CD14-positive monocyte (primary cell): ENCODE measurements at regions not wholly inside any gene's neighbourhood (a gene's known extent, or its start where the extent isn't known, plus 50 kb on each side); places are given as distances from the start of the nearest gene placed in this dataset.

Source experiments
- DNase-seq, 3 donors: peaks; one replicate each; pipeline ENCODE4 v3.0.0-alpha.2; 2011 to 2022
- H2AFZ ChIP-seq: 2 replicates; pipeline ENCODE4 v1.6.0; 2012; ENCODE audit warnings: mild to moderate bottlenecking, low read depth, low read length, inconsistent platforms; ENCODE audit not compliant: insufficient read depth, poor library complexity, severe bottlenecking
- H3K27ac ChIP-seq, 2 donors: 1 replicate in 1 of 2; 2 replicates in 1 of 2; pipeline ENCODE4 v1.5.1; 2012 to 2013; ENCODE audit warnings: low read length in 2 of 2, control low read depth in 1 of 2, inconsistent platforms in 1 of 2, low read depth in 1 of 2, mild to moderate bottlenecking in 1 of 2
- H3K27me3 ChIP-seq, 2 donors: one replicate each; pipeline versions ENCODE4 v1.6.0 to v1.6.1; 2011 to 2013; ENCODE audit warnings: low read length in 2 of 2; ENCODE audit not compliant: control insufficient read depth in 2 of 2, insufficient read depth in 2 of 2
- H3K36me3 ChIP-seq, 2 donors: replicated peaks in 1 of 2; 1 replicate in 1 of 2; 2 replicates in 1 of 2; pipeline versions ENCODE4 v1.5.1 to v1.6.1; 2012 to 2013; ENCODE audit warnings: low read length in 2 of 2, control low read depth in 1 of 2, inconsistent platforms in 1 of 2, mild to moderate bottlenecking in 1 of 2; ENCODE audit not compliant: insufficient read depth in 2 of 2, control insufficient read depth in 1 of 2
- H3K4me1 ChIP-seq, 2 donors: 1 replicate in 1 of 2; 2 replicates in 1 of 2; pipeline versions ENCODE4 v1.5.1 to v1.6.1; 2012 to 2013; ENCODE audit warnings: low read length in 2 of 2, control low read depth in 1 of 2, inconsistent platforms in 1 of 2, mild to moderate bottlenecking in 1 of 2, moderate library complexity in 1 of 2; ENCODE audit not compliant: insufficient read depth in 2 of 2, control insufficient read depth in 1 of 2
- H3K4me2 ChIP-seq: replicated peaks from 2 replicates; pipeline ENCODE3; 2012; ENCODE audit warnings: low read length, moderate library complexity, mild to moderate bottlenecking; ENCODE audit not compliant: poor library complexity, severe bottlenecking; ENCODE audit errors: extremely low read depth
- H3K4me3 ChIP-seq, 3 experiments: fragments of 200-600 bp in 1 of 3; sonication (generic) in 1 of 3; replicated peaks in 1 of 3; 1 replicate in 2 of 3; 2 replicates in 1 of 3; pipeline ENCODE4 v1.5.1; 2011 to 2013; ENCODE audit warnings: low read length in 3 of 3, mild to moderate bottlenecking in 3 of 3, control low read depth in 2 of 3, low read depth in 2 of 3, inconsistent platforms in 1 of 3, moderate library complexity in 1 of 3
- H3K79me2 ChIP-seq: 2 replicates; pipeline ENCODE4 v1.6.0; 2012; ENCODE audit warnings: mild to moderate bottlenecking, control low read depth, inconsistent platforms, low read length, moderate library complexity; ENCODE audit not compliant: insufficient read depth
- H3K9ac ChIP-seq: 2 replicates; pipeline ENCODE4 v1.6.0; 2017; ENCODE audit warnings: low read length, mild to moderate bottlenecking; ENCODE audit not compliant: insufficient read depth, poor library complexity, severe bottlenecking
- H3K9me3 ChIP-seq, 2 donors: replicated peaks in 1 of 2; 1 replicate in 1 of 2; 2 replicates in 1 of 2; pipeline versions ENCODE4 v1.5.1 to v1.6.1; 2012 to 2013; ENCODE audit warnings: low read length in 2 of 2, control low read depth in 1 of 2; ENCODE audit not compliant: control insufficient read depth in 1 of 2, insufficient read depth in 1 of 2
- H4K20me1 ChIP-seq: 2 replicates; pipeline ENCODE4 v1.6.0; 2012; ENCODE audit warnings: mild to moderate bottlenecking, low read length, control low read depth, moderate library complexity; ENCODE audit not compliant: insufficient read depth
- H3K27ac Mint-ChIP-seq, 7 donors: one replicate each; pipeline ENCODE4 v1.8.0; 2020; ENCODE audit warnings: mild to moderate bottlenecking in 7 of 7, mixed read lengths in 7 of 7, moderate library complexity in 6 of 7, inconsistent platforms in 2 of 7
- H3K27me3 Mint-ChIP-seq, 3 donors: one replicate each; pipeline ENCODE4 v1.8.0; 2021 to 2022; ENCODE audit warnings: low read depth in 3 of 3, mild to moderate bottlenecking in 3 of 3, mixed read lengths in 3 of 3, moderate library complexity in 3 of 3, inconsistent platforms in 1 of 3
- H3K36me3 Mint-ChIP-seq, 2 donors: one replicate each; pipeline ENCODE4 v1.8.0; 2020; ENCODE audit warnings: mixed read lengths in 2 of 2, inconsistent platforms in 1 of 2, mild to moderate bottlenecking in 1 of 2
- H3K4me1 Mint-ChIP-seq: one replicate; pipeline ENCODE4 v1.8.0; 2020; ENCODE audit warnings: mild to moderate bottlenecking, mixed read lengths
- H3K4me3 Mint-ChIP-seq, 2 donors: one replicate each; pipeline ENCODE4 v1.8.0; 2020; ENCODE audit warnings: mild to moderate bottlenecking in 2 of 2, mixed read lengths in 2 of 2, moderate library complexity in 1 of 2
- H3K9me3 Mint-ChIP-seq, 7 donors: one replicate each; pipeline ENCODE4 v1.8.0; 2020 to 2022; ENCODE audit warnings: mixed read lengths in 7 of 7, mild to moderate bottlenecking in 6 of 7, moderate library complexity in 6 of 7, inconsistent platforms in 2 of 7
- WGBS: methylation state at CpG from one replicate; pipeline ENCODE4 v1.1.5; 2013; ENCODE audit warnings: missing lambda C conversion rate; ENCODE audit not compliant: insufficient coverage; 5-methylcytosine and 5-hydroxymethylcytosine counted together
- intact Hi-C, 2 donors: fragments of 100-400 bp; cut with micrococcal nuclease; formaldehyde crosslinking; loops; one replicate each; pipeline versions ENCODE4 v1.15.0 to v1.15.1; 2023
- TF ChIP-seq, protein P1 (sequence below): fragments of 200-600 bp; IDR thresholded peaks from one replicate; pipeline ENCODE4 v1.8.0; 2022; ENCODE audit warnings: antibody characterized with exemption, mild to moderate bottlenecking

DNA sequence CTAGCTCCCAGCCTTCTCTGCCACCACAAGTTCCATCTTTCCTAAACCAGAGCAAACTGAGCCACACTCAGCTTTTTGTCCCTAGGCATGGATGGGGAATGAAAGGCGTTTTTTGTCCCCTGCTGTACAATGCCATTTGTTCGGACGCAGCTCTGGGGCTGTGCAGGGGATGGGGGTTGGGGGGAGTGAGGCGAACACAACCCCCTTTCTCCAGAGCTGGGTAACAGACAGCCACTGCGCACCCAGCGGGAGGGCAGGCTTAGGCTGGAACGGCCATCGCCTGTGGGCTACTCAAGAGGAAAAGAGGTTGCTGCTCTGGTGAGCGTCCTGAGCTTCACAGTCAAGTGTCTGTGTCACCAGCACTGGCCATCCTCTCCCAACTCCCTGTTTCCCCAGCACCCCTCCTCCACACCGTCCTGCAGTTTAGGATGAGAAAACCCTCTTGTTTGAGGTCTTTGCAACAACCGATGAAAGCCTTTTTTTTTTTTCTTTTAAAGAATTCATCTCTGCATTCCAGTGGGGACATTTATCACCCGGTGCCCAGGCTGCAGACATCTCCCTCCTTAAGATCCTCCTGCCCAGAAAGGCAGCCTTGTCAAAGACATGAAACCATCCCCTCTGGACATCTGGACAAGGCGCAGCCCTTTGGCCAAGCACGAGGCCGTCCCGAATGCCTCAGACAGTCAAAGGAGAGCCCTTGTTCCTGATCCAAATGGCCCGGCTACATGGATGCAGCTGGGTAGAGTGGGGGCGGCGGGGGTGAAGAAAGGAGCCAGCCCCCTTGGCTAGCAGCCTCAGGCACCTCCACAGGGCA is 419.6 kb downstream of the BCOR start:
- Histone ChIP-seq H3K36me3 (no peaks in the 10 kb centered on the region), H3K27me3 (no peaks in the 10 kb centered on the region), H3K4me3 (no peak overlapping the region), H3K27ac (no peak overlapping the region), H2AFZ (no peak overlapping the region), H3K9me3 (no peaks in the 10 kb centered on the region), H3K9ac (no peak overlapping the region), H4K20me1 (no peaks in the 10 kb centered on the region), H3K4me1 (no peaks in the 10 kb centered on the region), H3K79me2 (no peaks in the 10 kb centered on the region), H3K4me2 (no peak overlapping the region)
- no peaks in the 10 kb centered on the region for H3K36me3 Mint-ChIP-seq
- TF ChIP-seq, protein P1, sequence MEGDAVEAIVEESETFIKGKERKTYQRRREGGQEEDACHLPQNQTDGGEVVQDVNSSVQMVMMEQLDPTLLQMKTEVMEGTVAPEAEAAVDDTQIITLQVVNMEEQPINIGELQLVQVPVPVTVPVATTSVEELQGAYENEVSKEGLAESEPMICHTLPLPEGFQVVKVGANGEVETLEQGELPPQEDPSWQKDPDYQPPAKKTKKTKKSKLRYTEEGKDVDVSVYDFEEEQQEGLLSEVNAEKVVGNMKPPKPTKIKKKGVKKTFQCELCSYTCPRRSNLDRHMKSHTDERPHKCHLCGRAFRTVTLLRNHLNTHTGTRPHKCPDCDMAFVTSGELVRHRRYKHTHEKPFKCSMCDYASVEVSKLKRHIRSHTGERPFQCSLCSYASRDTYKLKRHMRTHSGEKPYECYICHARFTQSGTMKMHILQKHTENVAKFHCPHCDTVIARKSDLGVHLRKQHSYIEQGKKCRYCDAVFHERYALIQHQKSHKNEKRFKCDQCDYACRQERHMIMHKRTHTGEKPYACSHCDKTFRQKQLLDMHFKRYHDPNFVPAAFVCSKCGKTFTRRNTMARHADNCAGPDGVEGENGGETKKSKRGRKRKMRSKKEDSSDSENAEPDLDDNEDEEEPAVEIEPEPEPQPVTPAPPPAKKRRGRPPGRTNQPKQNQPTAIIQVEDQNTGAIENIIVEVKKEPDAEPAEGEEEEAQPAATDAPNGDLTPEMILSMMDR = no peak
- intact Hi-C loops = no loop called here
- peaks cover 0 to 14% (median 3%) of the 10 kb centered on the region in 3 donors for H3K27me3 Mint-ChIP-seq
- no peaks in the 10 kb centered on the region for H3K4me1 Mint-ChIP-seq
- peaks cover 0 to 10% (median 1%) of the 10 kb centered on the region in 7 donors for H3K9me3 Mint-ChIP-seq
- no peak overlapping the region for H3K27ac Mint-ChIP-seq
- no peak for DNase-seq
- 92% methylated on average over 2 of the region's 19 CpGs for WGBS
- no peak overlapping the region for H3K4me3 Mint-ChIP-seq

DNA sequence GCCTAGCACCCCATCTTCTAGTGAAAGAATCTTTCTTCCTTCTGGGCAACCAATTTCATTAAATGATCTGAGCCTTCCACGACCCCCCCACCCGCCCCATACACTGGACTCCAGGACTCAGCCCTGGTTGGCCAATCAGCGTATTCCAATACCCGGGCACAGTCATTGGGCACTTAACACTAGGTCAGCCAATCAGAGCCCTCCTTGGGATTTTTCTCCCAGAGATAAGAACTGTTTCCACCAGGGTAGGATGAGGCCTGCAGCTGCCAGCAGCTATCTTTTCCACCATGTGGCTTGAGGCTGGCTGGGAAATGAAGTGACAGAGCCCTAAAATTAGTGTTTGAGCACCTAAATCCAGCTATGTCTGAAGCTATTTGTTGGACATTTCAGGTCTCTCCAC is 418.8 kb downstream of the BCOR start:
- Histone ChIP-seq H3K79me2 (no peaks in the 10 kb centered on the region), H4K20me1 (no peaks in the 10 kb centered on the region), H3K4me3 (no peak overlapping the region), H3K9me3 (no peaks in the 10 kb centered on the region), H3K4me2 (no peak overlapping the region), H3K9ac (no peak overlapping the region), H2AFZ (no peak overlapping the region), H3K4me1 (no peaks in the 10 kb centered on the region), H3K36me3 (no peaks in the 10 kb centered on the region), H3K27ac (no peak overlapping the region), H3K27me3 (no peaks in the 10 kb centered on the region)
- intact Hi-C loops = no loop called here
- no peaks in the 10 kb centered on the region for H3K36me3 Mint-ChIP-seq
- no peak overlapping the region for H3K4me3 Mint-ChIP-seq
- H3K27ac Mint-ChIP-seq = no peak overlapping the region
- WGBS = no CpG with 5 or more reads among the region's 4 CpGs
- peaks cover 0 to 13% (median 3%) of the 10 kb centered on the region in 3 donors for H3K27me3 Mint-ChIP-seq
- DNase-seq = no peak
- no peaks in the 10 kb centered on the region for H3K4me1 Mint-ChIP-seq
- peaks cover 0 to 10% (median 0%) of the 10 kb centered on the region in 7 donors for H3K9me3 Mint-ChIP-seq
- TF ChIP-seq, protein P1 = no peak
